H1 (cell line): ENCODE measurements at regions not wholly inside any gene's neighbourhood (a gene's known extent, or its start where the extent isn't known, plus 50 kb on each side); places are given as distances from the start of the nearest gene placed in this dataset.

Experiments
- CTCF ChIA-PET: fragments of 300-600 bp; sonication (Branson Sonifier 250); formaldehyde crosslinking; loops from one replicate; lab custom pipeline; 2021; ENCODE audit not compliant: partially characterized antibody; lab: Charles Lee
- POLR2A ChIA-PET: fragments of 300-600 bp; sonication (Branson Sonifier 250); formaldehyde crosslinking; loops from one replicate; lab custom pipeline; 2021; ENCODE audit warnings: inconsistent platforms; ENCODE audit not compliant: partially characterized antibody; lab: Charles Lee
- DNase-seq, 2 experiments: peaks; one replicate each; pipeline versions ENCODE4 v3.0.0 to v3.0.0-alpha.2; 2010 to 2022; ENCODE audit warnings: low spot score in 2 of 2, low read depth in 1 of 2, mixed read lengths in 1 of 2
- FAIRE-seq: peaks from 2 replicates; lab custom pipeline; 2011; peaks lifted over from hg19 to GRCh38; lab: Jason Lieb, UNC
- H2AFZ ChIP-seq: 2 replicates; pipeline ENCODE4 v1.8.1; 2012; ENCODE audit warnings: low read length, inconsistent platforms
- H2AK5ac ChIP-seq: 2 replicates; pipeline ENCODE4 v1.6.1; 2013; ENCODE audit warnings: low read depth, low read length
- H2BK120ac ChIP-seq: replicated peaks from 2 replicates; pipeline ENCODE3; 2013; ENCODE audit warnings: low read depth, low read length, inconsistent platforms
- H2BK12ac ChIP-seq: 2 replicates; pipeline ENCODE4 v1.6.1; 2013; ENCODE audit warnings: low read depth, low read length
- H2BK15ac ChIP-seq: 2 replicates; pipeline ENCODE4 v1.6.1; 2013; ENCODE audit warnings: low read length
- H2BK20ac ChIP-seq: 2 replicates; pipeline ENCODE4 v1.6.1; 2013; ENCODE audit warnings: low read length
- H2BK5ac ChIP-seq: 2 replicates; pipeline ENCODE4 v1.6.1; 2013; ENCODE audit warnings: low read depth, low read length
- H3K14ac ChIP-seq: 2 replicates; pipeline ENCODE4 v1.6.1; 2013; ENCODE audit warnings: inconsistent platforms; ENCODE audit not compliant: insufficient read length
- H3K18ac ChIP-seq: 2 replicates; pipeline ENCODE4 v1.6.1; 2013; ENCODE audit warnings: low read length; ENCODE audit errors: extremely low read depth
- H3K23ac ChIP-seq: 2 replicates; pipeline ENCODE4 v1.6.1; 2013; ENCODE audit warnings: inconsistent platforms; ENCODE audit not compliant: insufficient read length
- H3K23me2 ChIP-seq: 2 replicates; pipeline ENCODE4 v1.6.1; 2013; ENCODE audit warnings: low read depth, low read length
- H3K27ac ChIP-seq: 2 replicates; pipeline ENCODE4 v1.6.1; 2011; ENCODE audit warnings: low read depth, low read length, inconsistent platforms
- H3K27me3 ChIP-seq, 4 experiments: replicated peaks in 1 of 4; 1 replicate in 1 of 4; 2 replicates in 3 of 4; pipeline versions ENCODE4 v1.6.1 to v1.8.1; 2011 to 2013; ENCODE audit warnings: low read length in 3 of 4, mild to moderate bottlenecking in 3 of 4, inconsistent platforms in 2 of 4, mixed read lengths in 2 of 4, moderate library complexity in 1 of 4; ENCODE audit not compliant: control insufficient read depth in 3 of 4, insufficient read depth in 3 of 4; ENCODE audit errors: extremely low read depth in 1 of 4
- H3K36me3 ChIP-seq, 4 experiments: 2 replicates each; pipeline versions ENCODE4 v1.6.1 to v1.8.1; 2011 to 2013; ENCODE audit warnings: mild to moderate bottlenecking in 4 of 4, low read length in 3 of 4, moderate library complexity in 2 of 4, control low read depth in 1 of 4, inconsistent platforms in 1 of 4; ENCODE audit not compliant: insufficient read depth in 4 of 4, control insufficient read depth in 2 of 4
- H3K4ac ChIP-seq: replicated peaks from 2 replicates; pipeline ENCODE3; 2013; ENCODE audit warnings: low read length, low read depth, mixed read lengths, inconsistent platforms; ENCODE audit not compliant: insufficient read length
- H3K4me1 ChIP-seq, 4 experiments: replicated peaks in 1 of 4; 1 replicate in 1 of 4; 2 replicates in 3 of 4; pipeline versions ENCODE4 v1.6.1 to v1.8.1; 2011 to 2013; ENCODE audit warnings: low read length in 3 of 4, inconsistent platforms in 2 of 4, mixed read lengths in 1 of 4; ENCODE audit not compliant: insufficient read depth in 4 of 4, control insufficient read depth in 3 of 4
- H3K4me2 ChIP-seq, 2 experiments: 2 replicates each; pipeline versions ENCODE4 v1.6.1 to v1.8.1; 2011 to 2013; ENCODE audit warnings: low read depth in 2 of 2, low read length in 2 of 2, control low read depth in 1 of 2, inconsistent platforms in 1 of 2, mild to moderate bottlenecking in 1 of 2; ENCODE audit not compliant: insufficient read depth in 1 of 2
- H3K4me3 ChIP-seq, 4 experiments: fragments of 200-600, 300-600 bp in 1 of 4; sonication (generic), shearing (Covaris generic), sonication (Bioruptor Twin) in 1 of 4; 2 replicates each; pipeline versions ENCODE4 v1.5.1 to v1.8.1; 2011 to 2016; ENCODE audit warnings: low read length in 4 of 4, low read depth in 3 of 4, control low read depth in 2 of 4, inconsistent platforms in 2 of 4, mild to moderate bottlenecking in 2 of 4, mixed read lengths in 1 of 4, moderate library complexity in 1 of 4; ENCODE audit not compliant: insufficient read depth in 2 of 4; ENCODE audit errors: extremely low read depth in 1 of 4
- H3K56ac ChIP-seq: replicated peaks from 2 replicates; pipeline ENCODE3; 2013; ENCODE audit warnings: low read depth, mild to moderate bottlenecking, mixed read lengths, low read length, inconsistent platforms; ENCODE audit not compliant: insufficient read length
- H3K79me1 ChIP-seq: 2 replicates; pipeline ENCODE4 v1.6.1; 2013; ENCODE audit warnings: low read depth, low read length, control low read depth
- H3K79me2 ChIP-seq, 2 experiments: 2 replicates each; pipeline versions ENCODE4 v1.6.1 to v1.8.1; 2012 to 2013; ENCODE audit warnings: low read length in 2 of 2, mild to moderate bottlenecking in 2 of 2, inconsistent platforms in 1 of 2; ENCODE audit not compliant: insufficient read depth in 2 of 2, control insufficient read depth in 1 of 2
- H3K9ac ChIP-seq, 4 experiments: replicated peaks in 1 of 4; 1 replicate in 1 of 4; 2 replicates in 3 of 4; pipeline versions ENCODE4 v1.6.1 to v1.8.1; 2011 to 2013; ENCODE audit warnings: low read depth in 3 of 4, low read length in 3 of 4, control low read depth in 2 of 4, mild to moderate bottlenecking in 2 of 4, moderate library complexity in 2 of 4, inconsistent platforms in 1 of 4; ENCODE audit errors: extremely low read depth in 1 of 4
- H3K9me3 ChIP-seq, 2 experiments: 2 replicates each; pipeline versions ENCODE4 v1.6.1 to v1.8.1; 2012 to 2013; ENCODE audit warnings: mild to moderate bottlenecking in 2 of 2, moderate library complexity in 2 of 2, control low read depth in 1 of 2, inconsistent platforms in 1 of 2, low read depth in 1 of 2, low read length in 1 of 2, mixed read lengths in 1 of 2; ENCODE audit not compliant: insufficient read depth in 2 of 2
- H4K20me1 ChIP-seq, 2 experiments: replicated peaks in 1 of 2; 2 replicates each; pipeline versions ENCODE3 to v1.8.1; 2011 to 2013; ENCODE audit warnings: inconsistent platforms in 2 of 2, low read length in 2 of 2, mild to moderate bottlenecking in 1 of 2; ENCODE audit not compliant: insufficient read depth in 2 of 2, control insufficient read depth in 1 of 2
- H4K5ac ChIP-seq: 2 replicates; pipeline ENCODE4 v1.6.1; 2013; ENCODE audit warnings: low read length, low read depth, mixed read lengths, inconsistent platforms; ENCODE audit not compliant: insufficient read length
- H4K8ac ChIP-seq: 2 replicates; pipeline ENCODE4 v1.8.0; 2013; ENCODE audit warnings: mild to moderate bottlenecking, moderate library complexity, low read length, inconsistent platforms; ENCODE audit not compliant: insufficient read depth; ENCODE audit errors: extremely low read depth
- H4K91ac ChIP-seq: replicated peaks from 2 replicates; pipeline ENCODE3; 2013; ENCODE audit warnings: low read length, mixed read lengths, inconsistent platforms; ENCODE audit not compliant: insufficient read length
- CHD2 ChIP-seq: IDR thresholded peaks from 2 replicates; pipeline ENCODE4 v1.6.1; 2012; ENCODE audit warnings: low read length, improper control_type of control experiment
- MAFK ChIP-seq: IDR thresholded peaks from 2 replicates; pipeline ENCODE4 v1.6.1; 2012; ENCODE audit warnings: low read depth, mild to moderate bottlenecking, improper control_type of control experiment, low read length
- POLR2AphosphoS5 ChIP-seq: IDR thresholded peaks from 2 replicates; pipeline ENCODE4 v1.6.1; 2011; ENCODE audit warnings: low read depth, low read length
- SUZ12 ChIP-seq: fragments of 200-600 bp; sonication (generic); IDR thresholded peaks from 2 replicates; pipeline ENCODE4 v1.6.1; 2012; ENCODE audit warnings: mild to moderate bottlenecking, inconsistent platforms, low read length, moderate library complexity, mixed read lengths
- TAF7 ChIP-seq: optimal IDR thresholded peaks from 2 replicates; pipeline ENCODE3; 2011; ENCODE audit warnings: low read depth, mild to moderate bottlenecking, inconsistent platforms, low read length, moderate library complexity, borderline replicate concordance
- USF2 ChIP-seq: IDR thresholded peaks from 2 replicates; pipeline ENCODE4 v1.6.1; 2011; ENCODE audit warnings: low read length, improper control_type of control experiment
- WGBS, 2 experiments: shearing (Covaris generic) in 1 of 2; methylation state at CpG; one replicate each; pipeline versions ENCODE4 v1.1.6 to v1.1.7; 2013 to 2015; ENCODE audit warnings: low lambda C conversion rate in 2 of 2, mixed read lengths in 2 of 2, inconsistent platforms in 1 of 2, low coverage in 1 of 2, missing lambda C conversion rate in 1 of 2; ENCODE audit not compliant: insufficient replicate concordance in 2 of 2, insufficient coverage in 1 of 2, insufficient read length in 1 of 2; ENCODE audit errors: extremely low coverage in 1 of 2, missing lambda C conversion rate in 1 of 2; 5-methylcytosine and 5-hydroxymethylcytosine counted together

DNA sequence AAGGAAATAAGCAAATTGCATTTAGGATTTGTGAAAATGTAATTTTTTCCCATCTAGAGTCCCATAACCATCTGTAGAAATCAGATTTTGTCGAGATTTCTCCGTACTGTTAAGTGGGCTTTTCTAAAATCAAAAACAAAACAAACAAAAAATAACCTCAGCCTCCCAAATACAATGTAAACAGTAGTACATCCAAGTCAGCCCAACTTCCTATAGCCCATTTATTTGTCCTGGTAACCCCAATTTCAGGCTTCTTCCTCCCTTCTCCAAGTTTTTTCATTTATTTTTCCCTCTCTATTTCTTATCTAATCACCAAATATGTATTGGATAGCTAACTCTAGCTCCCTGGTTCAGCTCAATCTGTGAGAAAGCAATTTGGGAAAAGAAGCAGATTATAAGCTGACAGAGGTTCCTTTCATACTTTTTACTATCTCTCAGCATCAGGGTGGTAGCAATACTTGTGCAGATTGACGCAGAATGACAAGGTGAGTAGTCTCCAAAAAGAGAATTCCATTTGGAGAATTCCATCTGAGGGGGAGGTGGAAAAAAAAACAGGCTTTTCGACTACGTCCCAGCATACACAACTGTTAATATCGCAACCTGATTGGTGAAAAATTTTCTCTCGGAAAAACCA, 132.6 kb upstream of the BTN3A2 start:
- peak overlapping the region in 1 of 4 experiments; percentile 93; a peak in 3 of 7 replicates for H3K9ac ChIP-seq
- 36% methylated on average over 7 of the region's 7 CpGs; no CpG with 5 or more reads in 1 of the 2 experiments for WGBS, 2 experiments
- H3K4me2 ChIP-seq: peak overlapping the region; percentile 68 to 79
- no peaks in the 10 kb centered on the region for H3K79me1 ChIP-seq
- no peaks in the 10 kb centered on the region for H3K79me2 ChIP-seq
- H3K36me3 ChIP-seq: no peaks in the 10 kb centered on the region
- no peak overlapping the region for H4K91ac ChIP-seq
- POLR2A ChIA-PET: interaction anchor here (0.9 to 9.7 kb wide), 22 partner anchors 8 to 1657 kb away, joined by 3 to 477 read pairs (median 30); a partner anchor contains a TSS
- no peak overlapping the region for H4K5ac ChIP-seq
- H3K4me1 ChIP-seq: peaks cover 0 to 3% (median 0%) of the 10 kb centered on the region in 4 experiments; a peak in 3 of 7 replicates
- H3K23me2 ChIP-seq: peaks cover 5% of the 10 kb centered on the region; the same call in 1 of the 2 replicates
- no peak overlapping the region for H4K8ac ChIP-seq
- CTCF ChIA-PET: interaction anchor here (1.0 kb wide), 1 partner anchor 12 kb away, joined by 3 read pairs; no protein-coding TSS in a partner anchor
- H2BK5ac ChIP-seq: 0 out of 2 replicates have a peak overlapping the region, but pooled peaks have one; percentile 88
- no peak overlapping the region for H2BK20ac ChIP-seq
- FAIRE-seq (no peak), DNase-seq (no peak)
- no peak overlapping the region for H3K4ac ChIP-seq
- H2AFZ ChIP-seq: no peak overlapping the region
- H2BK15ac ChIP-seq: no peak overlapping the region
- H3K23ac ChIP-seq: no peak overlapping the region
- H2AK5ac ChIP-seq: no peak overlapping the region
- no peak overlapping the region for H3K14ac ChIP-seq
- H3K9me3 ChIP-seq: no peaks in the 10 kb centered on the region
- H3K18ac ChIP-seq: no peak overlapping the region; the same call in 1 of the 2 replicates
- no peak overlapping the region for H3K56ac ChIP-seq
- H2BK120ac ChIP-seq: no peak overlapping the region
- H2BK12ac ChIP-seq: no peak overlapping the region
- H3K4me3 ChIP-seq: peak overlapping the region; percentile 83 to 91 (median 88)
- no peaks in the 10 kb centered on the region for H4K20me1 ChIP-seq
- H3K27ac ChIP-seq: no peak overlapping the region
- no peaks in the 10 kb centered on the region for H3K27me3 ChIP-seq
- TF ChIP-seq POLR2AphosphoS5: peak; percentile 69; the same call in 1 of the 2 replicates
- no peak for TF ChIP-seq USF2
- peak; percentile 16; the same call in 1 of the 2 replicates for TF ChIP-seq MAFK
- no peak for TF ChIP-seq SUZ12
- no peak for TF ChIP-seq CHD2
- TF ChIP-seq TAF7: peak; percentile 16
